Stimulated activated CD8-positive, alpha-beta memory T cell treated with anti-CD3 and anti-CD28 coated beads, Interleukin-7, amount 100 ng/mL, for 1 hour (primary cell): ENCODE measurements at regions not wholly inside any gene's neighbourhood (a gene's known extent, or its start where the extent isn't known, plus 50 kb on each side); places are given as distances from the start of the nearest gene placed in this dataset.

Source experiments
- DNase-seq, 2 donors: peaks; one replicate each; pipeline ENCODE4 v3.0.0-alpha.2; 2020; ENCODE audit warnings: low read depth in 2 of 2

- no peak for DNase-seq
These were observed 236.8 kb upstream of the MVB12B start for GRCh38 chr9:126089789-126090188.

DNA sequence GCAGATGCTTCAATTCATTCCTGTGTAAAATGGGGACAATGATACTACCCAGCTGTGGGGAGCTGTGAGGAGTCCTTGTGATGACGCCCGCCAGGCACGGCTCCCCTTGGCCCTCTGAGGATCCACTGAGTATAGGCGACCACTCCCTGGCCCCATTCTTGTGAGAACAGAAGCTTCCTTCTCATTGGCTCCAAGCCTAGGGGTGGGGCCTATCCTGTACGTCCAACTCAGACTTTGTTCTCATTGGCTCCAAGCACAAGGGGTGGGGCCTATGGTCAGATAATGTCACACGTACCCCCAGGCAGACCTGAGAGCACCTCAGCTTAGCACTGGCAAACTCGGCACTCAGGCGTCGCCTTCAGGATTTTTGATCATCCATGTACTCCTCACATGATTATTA, 232.9 kb upstream of the MVB12B start:
- DNase-seq, result no peak

DNA sequence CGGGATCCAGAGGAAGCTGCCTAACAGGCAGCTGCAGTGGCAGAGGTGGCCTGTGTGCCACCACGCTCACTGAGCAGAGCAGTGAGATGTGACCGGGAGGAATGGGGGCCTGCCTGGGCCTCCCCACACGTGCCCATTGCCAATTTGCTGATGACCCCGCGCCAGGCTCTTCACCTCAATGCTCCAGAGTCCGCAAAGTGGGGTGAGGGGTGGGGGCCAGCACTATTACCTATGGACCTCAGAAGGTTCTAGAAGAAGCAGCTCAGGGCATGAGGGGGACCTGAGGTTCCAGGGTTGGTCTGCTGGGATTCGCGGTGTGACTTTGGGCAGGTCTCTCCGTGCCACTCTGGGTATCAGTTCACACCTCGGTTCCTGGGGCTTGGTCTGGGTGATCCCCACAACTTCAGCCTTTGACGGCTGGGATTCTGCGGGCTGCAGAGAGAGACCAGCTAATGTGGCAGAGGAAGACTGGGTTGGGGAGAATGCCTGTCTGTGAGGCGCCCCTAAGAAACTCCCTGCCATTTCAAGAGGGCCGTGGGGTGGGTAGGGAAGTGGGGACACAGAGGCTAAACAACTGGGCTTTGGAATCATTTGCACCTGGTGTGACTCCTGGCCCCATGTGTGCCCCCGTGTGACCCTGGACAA, 231.0 kb upstream of the MVB12B start:
- DNase-seq, result no peak

DNA sequence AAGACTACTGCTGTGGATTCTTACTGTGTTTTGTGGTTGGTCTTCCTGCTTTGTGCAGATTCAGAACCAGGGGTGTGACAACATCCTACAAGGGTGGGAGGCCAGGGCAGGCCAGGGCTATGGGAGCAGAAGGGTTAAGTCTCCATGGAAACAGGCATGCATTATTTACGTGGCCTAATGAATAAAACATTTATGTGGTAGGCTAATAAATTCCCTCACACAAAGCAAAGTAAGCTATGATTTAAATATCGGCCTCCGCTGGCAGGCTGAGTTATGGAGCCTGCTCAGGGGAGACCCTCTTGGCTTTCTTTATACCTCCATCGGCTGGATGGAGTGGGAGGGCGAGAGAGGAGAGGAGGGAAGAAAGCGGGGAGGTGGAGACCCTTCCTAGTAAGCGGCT, 230.3 kb upstream of the MVB12B start:
- no peak for DNase-seq

DNA sequence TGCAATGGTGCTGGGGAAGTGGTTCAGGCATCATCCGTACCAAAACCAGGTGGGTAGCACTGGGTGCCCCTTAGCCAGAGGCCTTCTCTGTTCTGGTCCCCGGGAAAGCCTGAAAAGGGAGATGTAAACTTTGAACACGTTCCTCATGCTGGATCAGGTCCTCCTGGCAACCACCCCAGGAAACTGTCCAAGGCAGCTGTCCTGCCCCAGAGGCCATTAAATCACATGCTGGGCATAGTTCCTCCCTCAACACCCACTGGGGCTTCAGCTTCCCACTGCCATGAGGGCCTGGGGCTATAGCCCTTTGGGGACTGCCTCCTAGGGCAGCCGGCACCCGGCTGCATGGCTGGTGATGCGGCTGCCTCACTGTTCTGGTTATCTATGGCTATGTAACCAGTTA, 228.9 kb upstream of the MVB12B start:
- DNase-seq, result no peak

GRCh38 chr9:126106404-126106803, 220.2 kb upstream of the MVB12B start:
- no peak for DNase-seq

DNA sequence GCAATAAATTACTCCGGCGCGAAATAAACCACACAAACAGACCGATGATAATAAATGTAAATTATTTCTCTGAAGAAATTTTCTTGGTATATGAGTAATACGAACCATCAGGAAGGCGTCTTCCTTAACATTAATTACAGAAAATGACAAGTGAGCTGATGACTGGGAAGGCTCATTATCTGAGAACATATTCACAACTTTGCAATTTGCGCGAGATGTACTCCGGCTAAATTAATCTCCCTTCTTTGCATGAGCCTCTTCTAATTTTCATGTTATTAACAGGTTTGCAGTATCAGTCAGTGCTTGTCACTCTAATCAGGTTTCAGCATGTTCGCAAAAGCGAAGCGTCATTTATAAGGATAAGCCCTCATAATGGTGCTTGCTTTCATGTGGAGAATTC, 218.9 kb upstream of the MVB12B start:
- DNase-seq, result no peak

- no peak for DNase-seq
These were observed 218.4 kb upstream of the MVB12B start for GRCh38 chr9:126108240-126108639.

DNA sequence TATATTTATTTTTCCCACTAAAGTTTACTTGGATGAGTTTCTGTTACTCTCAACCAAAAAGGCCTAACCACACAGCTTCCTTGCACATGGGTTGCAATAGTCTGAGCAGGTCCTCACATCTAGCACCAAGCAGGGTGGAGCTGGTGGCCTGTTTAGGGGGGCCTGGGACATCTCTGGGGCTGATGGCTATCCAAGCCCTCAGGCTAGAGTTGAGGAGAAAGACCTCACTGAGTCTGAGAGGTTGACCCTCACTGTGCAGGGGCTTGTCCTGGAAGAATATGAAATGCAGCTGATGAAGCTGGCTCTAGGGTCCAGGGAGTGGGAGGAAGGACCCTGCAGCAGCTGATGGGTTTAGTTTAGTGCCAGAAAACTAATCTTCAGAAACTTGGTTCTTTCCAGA, 217.1 kb upstream of the MVB12B start:
- DNase-seq, result no peak

- no peak for DNase-seq
These were observed 215.1 kb upstream of the MVB12B start for GRCh38 chr9:126111556-126111955.

GRCh38 chr9:126112135-126112720, 214.4 kb upstream of the MVB12B start:
- no peak for DNase-seq

- DNase-seq, result no peak
These were observed 213.5 kb upstream of the MVB12B start for GRCh38 chr9:126113176-126113575.

DNA sequence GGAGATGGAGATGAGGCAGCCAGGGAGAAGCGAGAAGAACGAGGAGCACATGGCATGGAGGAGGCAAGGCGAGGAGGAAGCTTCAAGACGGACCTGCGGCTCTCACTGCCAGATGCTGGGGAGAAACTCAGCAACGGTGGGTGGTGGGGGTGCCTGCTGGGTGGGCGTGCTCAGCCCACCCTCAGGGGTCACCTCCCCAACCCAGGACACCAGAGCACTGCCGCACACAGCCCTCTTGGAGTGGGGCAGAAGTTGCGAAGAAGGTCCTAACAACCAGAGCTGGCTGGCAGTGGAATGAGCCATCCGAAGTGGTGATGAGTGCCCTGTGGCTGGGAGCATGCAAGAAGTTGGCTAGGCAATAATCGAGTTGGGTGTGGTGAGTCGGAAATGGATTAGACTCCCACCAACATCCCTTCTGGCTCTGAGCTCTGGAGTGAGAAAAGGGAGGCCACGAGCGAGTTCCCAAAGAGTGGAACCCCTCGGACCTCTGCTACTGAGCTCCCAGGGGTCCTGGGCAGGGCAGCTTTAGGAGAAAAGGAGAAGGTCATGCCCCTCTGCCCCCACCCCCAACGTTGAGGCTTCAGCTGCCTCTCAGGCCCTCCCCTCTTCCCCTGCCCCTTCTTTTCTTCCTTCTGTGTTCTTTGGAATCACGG, 212.7 kb upstream of the MVB12B start:
- no peak for DNase-seq

- DNase-seq, result no peak
These were observed 212.2 kb upstream of the MVB12B start for GRCh38 chr9:126114409-126114760.

DNA sequence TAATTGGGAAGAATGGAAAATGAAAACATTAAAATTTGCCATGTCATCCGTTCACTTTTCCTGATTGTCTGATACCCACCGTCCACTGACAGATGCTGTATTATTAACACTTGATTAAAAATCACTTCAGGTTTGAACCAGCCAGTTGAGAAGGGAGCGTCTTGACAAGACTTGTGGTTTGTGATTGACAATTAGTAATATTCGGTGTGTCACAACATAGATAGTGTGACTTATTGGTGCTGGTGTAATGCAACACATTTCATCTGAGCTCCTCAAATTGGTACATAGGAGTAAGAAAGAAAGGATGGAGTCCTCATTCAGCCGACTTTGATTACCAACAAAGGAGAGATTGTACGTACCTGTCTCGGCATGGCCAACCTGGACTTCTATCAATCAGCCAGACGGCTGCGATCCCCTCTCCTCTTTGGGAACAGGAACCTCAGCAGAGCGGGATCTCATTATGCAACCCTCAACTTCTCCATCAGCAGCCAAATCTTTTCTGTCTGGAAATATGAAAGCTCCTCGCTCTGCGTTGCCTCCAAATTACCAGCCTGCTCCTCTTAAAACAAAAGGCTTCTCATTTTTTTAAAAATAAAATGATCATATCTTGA, 211.7 kb upstream of the MVB12B start:
- no peak for DNase-seq

GRCh38 chr9:126116351-126117157, 210.1 kb upstream of the MVB12B start:
- DNase-seq, result no peak

DNA sequence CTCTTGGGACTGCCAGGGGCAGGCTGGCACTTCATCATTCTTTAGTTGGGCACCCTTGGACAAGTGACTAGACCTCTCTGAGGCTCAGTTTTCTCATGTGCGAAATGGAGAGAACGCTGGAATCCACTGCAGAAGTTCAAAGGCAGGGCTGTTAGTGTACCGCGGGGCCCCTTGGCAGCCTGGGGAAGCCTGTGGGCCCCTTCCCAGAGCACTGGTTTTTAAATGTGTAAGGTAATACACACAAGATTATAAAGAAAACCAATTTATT, 209.5 kb upstream of the MVB12B start:
- DNase-seq, result no peak

GRCh38 chr9:126117631-126118030, 209.0 kb upstream of the MVB12B start:
- DNase-seq, result no peak

DNA sequence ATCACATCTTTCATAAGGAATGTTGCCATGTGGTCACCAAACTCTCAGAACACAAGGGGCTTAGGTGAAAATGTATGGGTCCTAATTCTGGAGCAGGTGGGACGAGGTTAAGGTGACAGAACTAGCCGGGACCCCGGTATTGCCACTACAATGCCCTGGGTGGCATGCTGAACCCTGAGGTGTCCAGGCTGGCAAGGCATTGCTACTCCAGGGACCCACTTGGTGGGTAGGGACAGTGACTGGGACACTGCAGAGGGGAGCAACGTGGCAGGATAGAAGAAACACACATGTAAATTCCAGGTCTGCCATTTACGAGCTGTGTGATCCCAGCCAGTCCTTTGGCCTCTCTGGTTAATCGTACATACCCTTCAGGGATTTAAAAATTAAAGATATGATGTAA, 206.9 kb upstream of the MVB12B start:
- DNase-seq, result no peak

GRCh38 chr9:126122901-126123616, 203.6 kb upstream of the MVB12B start:
- no peak for DNase-seq

DNA sequence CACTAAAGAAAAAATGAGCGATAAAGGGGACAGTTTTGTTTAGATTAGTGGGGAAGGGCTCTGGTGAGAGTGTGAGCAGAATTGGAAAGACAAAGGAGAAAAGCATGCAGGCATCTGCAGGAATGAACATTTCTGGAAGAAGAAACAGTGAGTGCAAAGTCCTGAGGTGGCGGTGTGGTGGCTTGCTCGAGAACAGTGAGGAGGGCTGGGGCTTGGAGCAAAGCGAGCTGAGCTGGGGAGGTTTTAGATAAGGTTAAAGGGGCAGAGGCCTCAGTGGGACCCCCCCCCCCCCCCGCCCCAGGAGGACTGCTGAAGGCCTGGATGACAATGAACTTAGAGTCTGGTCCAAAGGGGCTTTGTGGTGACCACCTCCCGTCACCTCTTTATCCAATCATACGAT, 202.7 kb upstream of the MVB12B start:
- no peak for DNase-seq

DNA sequence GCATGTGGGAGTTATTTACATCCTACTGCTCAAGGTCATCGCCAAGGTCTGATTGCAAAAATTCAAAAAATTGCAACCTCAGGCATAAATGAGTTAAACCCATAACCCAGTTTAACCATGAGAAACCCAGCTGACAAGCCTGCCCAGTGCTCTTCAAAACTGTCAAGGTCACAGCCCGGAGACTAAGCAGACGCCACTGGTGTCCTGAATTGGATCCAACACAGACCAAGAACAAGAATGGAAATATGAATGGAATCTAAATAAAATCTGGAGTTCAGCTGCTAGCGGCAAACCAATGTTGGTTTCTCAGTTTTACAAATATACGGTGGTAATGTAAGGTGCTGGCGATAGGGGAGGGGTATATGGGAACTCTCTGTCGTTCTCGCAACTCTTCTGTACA, 201.5 kb upstream of the MVB12B start:
- DNase-seq, result no peak
